ENCODE measurements at regions not wholly inside any gene's neighbourhood (a gene's known extent, or its start where the extent isn't known, plus 50 kb on each side); places are given as distances from the start of the nearest gene placed in this dataset.
"Not testable (repeated sequence)": the region's sequence is repeated elsewhere in the genome, so short reads cannot be mapped to it uniquely, and the experiment has no call there.

GRCh38 chr10:131581547-131581946 lies 270.0 kb upstream of the TCERG1L start:
- DNase-seq (ENCODE audit: low read depth), result not testable (repeated sequence)

- no peak for DNase-seq (ENCODE audit: low read depth)
These were observed 272.8 kb upstream of the TCERG1L start for GRCh38 chr10:131584287-131584686.

GRCh38 chr10:131585761-131586160 lies 274.2 kb upstream of the TCERG1L start:
- no peak for DNase-seq (ENCODE audit: low read depth)

GRCh38 chr10:131586958-131587357 lies 275.4 kb upstream of the TCERG1L start:
- no peak for DNase-seq (ENCODE audit: low read depth)

GRCh38 chr10:131587976-131588680 lies 276.6 kb upstream of the TCERG1L start:
- no peak for DNase-seq (ENCODE audit: low read depth)

- no peak for DNase-seq (ENCODE audit: low read depth)
These were observed 277.2 kb upstream of the TCERG1L start for GRCh38 chr10:131588704-131589220.

- DNase-seq (ENCODE audit: low read depth), result no peak
These were observed 279.0 kb upstream of the TCERG1L start for GRCh38 chr10:131590567-131590966.

- DNase-seq (ENCODE audit: low read depth), result no peak
These were observed 280.4 kb upstream of the TCERG1L start for GRCh38 chr10:131591936-131592335.

- no peak for DNase-seq (ENCODE audit: low read depth)
These were observed 291.6 kb upstream of the PPP2R2D start for GRCh38 chr10:131609176-131609575.

- DNase-seq (ENCODE audit: low read depth), result no peak
These were observed 285.7 kb upstream of the PPP2R2D start for GRCh38 chr10:131615150-131615549.

- no peak for DNase-seq (ENCODE audit: low read depth)
These were observed 284.8 kb upstream of the PPP2R2D start for GRCh38 chr10:131616040-131616439.

- DNase-seq (ENCODE audit: low read depth), result no peak
These were observed 283.5 kb upstream of the PPP2R2D start for GRCh38 chr10:131617113-131617858.

- no peak for DNase-seq (ENCODE audit: low read depth)
These were observed 282.1 kb upstream of the PPP2R2D start for GRCh38 chr10:131618587-131619267.

- DNase-seq (ENCODE audit: low read depth), result no peak
These were observed 280.5 kb upstream of the PPP2R2D start for GRCh38 chr10:131620314-131620713.

- DNase-seq (ENCODE audit: low read depth), result no peak
These were observed 279.9 kb upstream of the PPP2R2D start for GRCh38 chr10:131620904-131621303.

- DNase-seq (ENCODE audit: low read depth), result no peak
These were observed 278.8 kb upstream of the PPP2R2D start for GRCh38 chr10:131621784-131622624.

GRCh38 chr10:131625041-131625440 lies 275.8 kb upstream of the PPP2R2D start:
- DNase-seq (ENCODE audit: low read depth), result no peak

GRCh38 chr10:131626274-131626673 lies 274.5 kb upstream of the PPP2R2D start:
- DNase-seq (ENCODE audit: low read depth), result no peak

GRCh38 chr10:131629026-131629770 lies 271.6 kb upstream of the PPP2R2D start:
- DNase-seq (ENCODE audit: low read depth), result no peak

- no peak for DNase-seq (ENCODE audit: low read depth)
These were observed 270.0 kb upstream of the PPP2R2D start for GRCh38 chr10:131630772-131631258.

- DNase-seq (ENCODE audit: low read depth), result no peak
These were observed 269.2 kb upstream of the PPP2R2D start for GRCh38 chr10:131631619-131632018.

Measured in stimulated activated CD8-positive, alpha-beta memory T cell treated with anti-CD3 and anti-CD28 coated beads, Interleukin-12 subunit alpha, Interleukin-12 subunit beta, amount 100 ng/mL, for 1 hour (primary cell).